ENCODE measurements at regions not wholly inside any gene's neighbourhood (a gene's known extent, or its start where the extent isn't known, plus 50 kb on each side); places are given as distances from the start of the nearest gene placed in this dataset.
A peak's percentile ranks its signal among the peaks of the same experiment; 100 is the strongest.

DNA sequence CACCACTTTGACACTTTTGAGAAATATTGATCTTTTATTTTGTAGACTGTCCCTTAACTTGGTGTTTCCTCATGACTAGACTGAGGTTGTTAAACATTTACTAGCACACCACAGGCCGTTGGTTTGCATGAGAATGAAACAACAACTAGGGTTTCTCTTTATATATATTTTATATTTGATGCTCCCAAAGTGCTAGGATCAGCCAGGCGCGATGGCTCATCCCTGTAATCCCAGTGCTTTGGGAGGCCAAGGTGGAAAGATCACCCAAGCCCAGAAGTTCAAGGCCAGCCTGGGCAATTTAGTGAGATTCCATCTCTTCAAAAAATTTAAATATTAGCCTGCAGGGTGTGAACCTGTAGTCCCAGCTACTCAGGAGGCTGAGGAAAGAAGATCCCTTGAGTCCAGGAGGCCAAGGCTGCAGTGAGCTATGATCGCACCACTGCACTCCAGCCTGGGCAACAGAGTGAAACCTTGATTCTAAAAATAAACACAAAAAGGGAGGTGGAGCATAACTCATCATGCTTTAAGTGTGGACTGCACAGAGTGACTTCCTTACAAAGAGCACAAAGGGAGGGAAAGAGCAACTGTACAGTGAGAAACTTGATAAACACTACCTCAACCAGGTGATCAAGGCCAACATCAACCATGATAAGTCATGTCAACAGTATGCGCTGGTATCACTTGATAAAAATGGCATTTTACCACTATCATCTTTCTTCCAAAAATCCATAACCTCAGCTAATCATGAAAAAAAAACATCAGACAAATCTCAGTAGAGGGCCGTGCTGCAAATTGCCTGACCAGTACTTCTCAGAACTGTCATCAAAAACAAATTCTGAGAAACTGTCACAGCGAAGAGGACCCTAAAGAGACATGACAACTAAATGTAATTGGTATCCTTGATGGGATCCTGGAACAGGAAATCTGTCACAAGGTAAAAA is 72.8 kb upstream of the ATF7IP2 start:
- no peak overlapping the region for H3K4me3 ChIP-seq (ENCODE audit: low read depth, low read length)
- no peak for DNase-seq (ENCODE audit: low read depth)
- TF ChIP-seq CTCF (conservative IDR thresholded peaks at IDR 0.05; ENCODE audit: low read depth, low read length), result no peak

GRCh38 chr16:10314317-10314716 is 71.5 kb upstream of the ATF7IP2 start:
- no peak for DNase-seq (ENCODE audit: low read depth)
- TF ChIP-seq CTCF (conservative IDR thresholded peaks at IDR 0.05; ENCODE audit: low read depth, low read length), result no peak
- no peak overlapping the region for H3K4me3 ChIP-seq (ENCODE audit: low read depth, low read length)

DNA sequence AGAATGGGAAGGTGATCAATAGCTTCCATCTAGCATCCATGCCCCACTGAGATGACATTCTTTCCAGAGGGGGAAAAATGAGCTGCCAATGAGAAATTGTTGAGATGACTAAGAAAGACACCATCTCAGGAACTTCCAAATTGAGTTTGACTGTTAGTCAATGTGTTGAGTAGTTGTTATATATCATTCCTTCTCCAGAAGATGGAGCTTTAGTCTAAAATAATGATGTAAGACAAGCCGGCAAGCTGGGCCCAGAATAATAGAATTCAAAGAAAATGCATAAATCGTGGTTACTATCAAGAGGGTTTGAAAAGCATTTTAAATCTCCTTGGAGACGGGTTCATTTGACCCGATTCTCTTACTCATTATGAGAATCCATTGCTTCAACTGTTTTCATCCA is 71.0 kb upstream of the ATF7IP2 start:
- H3K4me3 ChIP-seq (ENCODE audit: low read depth, low read length), result no peak overlapping the region
- peak; percentile 15 for TF ChIP-seq CTCF (conservative IDR thresholded peaks at IDR 0.05; ENCODE audit: low read depth, low read length)
- DNase-seq (ENCODE audit: low read depth), result peak; percentile 31

DNA sequence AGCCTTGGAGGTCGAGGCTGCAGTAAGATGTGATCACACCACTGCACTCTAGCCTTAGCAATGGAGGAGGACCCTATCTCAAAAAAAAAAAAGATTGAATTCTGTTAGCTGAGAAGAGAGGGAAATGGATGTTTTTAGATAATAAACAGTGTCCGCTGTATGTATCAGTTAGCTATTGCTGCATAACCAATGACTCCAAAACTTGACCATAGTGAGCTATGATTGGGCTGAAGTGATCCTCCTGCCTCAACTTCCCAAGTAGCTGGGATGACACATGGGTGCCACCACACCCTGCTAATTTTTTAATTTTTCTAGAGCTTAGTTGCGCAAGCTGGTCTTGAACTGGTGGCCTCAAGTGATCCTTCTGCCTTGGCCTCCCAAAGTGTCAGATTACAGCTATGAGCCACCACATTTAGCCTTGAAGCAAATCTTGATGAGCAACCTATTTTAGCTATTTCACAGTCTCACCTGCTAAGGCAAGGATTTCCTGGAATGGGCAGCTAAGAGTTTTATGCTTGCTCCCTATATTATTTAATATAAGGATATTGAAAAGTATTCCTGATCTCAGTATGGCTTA is 68.3 kb upstream of the ATF7IP2 start:
- no peak for DNase-seq (ENCODE audit: low read depth)
- no peak for TF ChIP-seq CTCF (conservative IDR thresholded peaks at IDR 0.05; ENCODE audit: low read depth, low read length)
- H3K4me3 ChIP-seq (ENCODE audit: low read depth, low read length), result no peak overlapping the region

GRCh38 chr16:10318798-10319500 is 66.9 kb upstream of the ATF7IP2 start:
- no peak for TF ChIP-seq CTCF (conservative IDR thresholded peaks at IDR 0.05; ENCODE audit: low read depth, low read length)
- H3K4me3 ChIP-seq (ENCODE audit: low read depth, low read length), result no peak overlapping the region
- DNase-seq (ENCODE audit: low read depth), result no peak

GRCh38 chr16:10321407-10322387 is 64.2 kb upstream of the ATF7IP2 start:
- TF ChIP-seq CTCF (conservative IDR thresholded peaks at IDR 0.05; ENCODE audit: low read depth, low read length), result no peak
- DNase-seq (ENCODE audit: low read depth), result no peak
- H3K4me3 ChIP-seq (ENCODE audit: low read depth, low read length), result no peak overlapping the region

All from choroid plexus epithelial cell (primary cell).